Activated B cell treated with CpG ODN at 0.5 μM for 24 hours (primary cell): ENCODE measurements at regions not wholly inside any gene's neighbourhood (a gene's known extent, or its start where the extent isn't known, plus 50 kb on each side); places are given as distances from the start of the nearest gene placed in this dataset.

ENCODE experiments used
- ATAC-seq: fragments of 200-7000 bp; cut with Tn5 transposase; one replicate; pipeline ENCODE4 v1.10.0; 2021; ENCODE audit warnings: low read depth, mild to moderate bottlenecking, moderate library complexity
- CTCF ChIA-PET: fragments of 350-600 bp; sonication (Branson Sonifier 250); formaldehyde crosslinking; loops from one replicate; lab custom pipeline; 2021; ENCODE audit warnings: antibody characterized with exemption; lab: Charles Lee
- POLR2A ChIA-PET: fragments of 350-600 bp; sonication (Branson Sonifier 250); formaldehyde crosslinking; loops from one replicate; lab custom pipeline; 2021; ENCODE audit warnings: antibody characterized with exemption; lab: Charles Lee
- DNase-seq: peaks from one replicate; pipeline ENCODE4 v3.0.0; 2022
- H3K27ac Mint-ChIP-seq: one replicate; pipeline ENCODE4 v1.8.0; 2020; ENCODE audit warnings: mixed read lengths
- H3K27me3 Mint-ChIP-seq: one replicate; pipeline ENCODE4 v1.8.0; 2021; ENCODE audit warnings: mixed read lengths
- H3K36me3 Mint-ChIP-seq: one replicate; pipeline ENCODE4 v1.8.0; 2021; ENCODE audit warnings: low read depth, mixed read lengths
- H3K4me1 Mint-ChIP-seq: one replicate; pipeline ENCODE4 v1.8.0; 2021; ENCODE audit warnings: mixed read lengths
- H3K4me3 Mint-ChIP-seq: one replicate; pipeline ENCODE4 v1.8.0; 2020; ENCODE audit warnings: mild to moderate bottlenecking, mixed read lengths
- H3K9me3 Mint-ChIP-seq: one replicate; pipeline ENCODE4 v1.8.0; 2020; ENCODE audit warnings: mixed read lengths
- intact Hi-C: fragments of 100-400 bp; cut with micrococcal nuclease; formaldehyde crosslinking; loops from one replicate; pipeline ENCODE4 v1.15.1; 2024
- TF ChIP-seq, protein P1 (sequence below): fragments of 200-600 bp; IDR thresholded peaks from one replicate; pipeline ENCODE4 v1.8.0; 2022; ENCODE audit warnings: antibody characterized with exemption, mild to moderate bottlenecking

DNA sequence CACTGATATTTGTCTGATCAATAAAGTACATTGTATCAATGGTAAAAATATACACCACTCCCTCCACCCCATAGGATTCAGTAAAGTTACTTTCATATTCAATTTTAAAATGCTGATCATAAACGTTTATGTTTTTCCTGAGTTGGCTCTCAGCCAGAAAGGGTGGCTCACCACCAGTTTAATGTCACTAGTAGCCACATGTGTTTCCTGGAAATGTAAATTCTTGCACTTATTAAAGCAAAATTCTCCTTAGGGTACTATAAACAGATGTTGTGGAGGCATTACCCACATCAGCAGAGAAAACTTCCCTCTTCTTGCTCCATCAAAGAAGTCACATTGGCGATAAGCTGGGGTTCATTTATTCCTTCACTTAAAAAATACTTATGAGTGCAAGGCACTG lies 210.3 kb downstream of the SREK1 start:
- Mint-ChIP-seq H3K9me3 (no peaks in the 10 kb centered on the region), H3K4me3 (no peak overlapping the region), H3K36me3 (no peaks in the 10 kb centered on the region), H3K27me3 (peaks cover 6% of the 10 kb centered on the region), H3K4me1 (no peaks in the 10 kb centered on the region), H3K27ac (no peak overlapping the region)
- intact Hi-C loops: no loop called here
- DNase-seq (no peak), ATAC-seq (no peak)
- ChIA-PET CTCF (no interaction called here), POLR2A (no interaction called here)
- TF ChIP-seq, protein P1, sequence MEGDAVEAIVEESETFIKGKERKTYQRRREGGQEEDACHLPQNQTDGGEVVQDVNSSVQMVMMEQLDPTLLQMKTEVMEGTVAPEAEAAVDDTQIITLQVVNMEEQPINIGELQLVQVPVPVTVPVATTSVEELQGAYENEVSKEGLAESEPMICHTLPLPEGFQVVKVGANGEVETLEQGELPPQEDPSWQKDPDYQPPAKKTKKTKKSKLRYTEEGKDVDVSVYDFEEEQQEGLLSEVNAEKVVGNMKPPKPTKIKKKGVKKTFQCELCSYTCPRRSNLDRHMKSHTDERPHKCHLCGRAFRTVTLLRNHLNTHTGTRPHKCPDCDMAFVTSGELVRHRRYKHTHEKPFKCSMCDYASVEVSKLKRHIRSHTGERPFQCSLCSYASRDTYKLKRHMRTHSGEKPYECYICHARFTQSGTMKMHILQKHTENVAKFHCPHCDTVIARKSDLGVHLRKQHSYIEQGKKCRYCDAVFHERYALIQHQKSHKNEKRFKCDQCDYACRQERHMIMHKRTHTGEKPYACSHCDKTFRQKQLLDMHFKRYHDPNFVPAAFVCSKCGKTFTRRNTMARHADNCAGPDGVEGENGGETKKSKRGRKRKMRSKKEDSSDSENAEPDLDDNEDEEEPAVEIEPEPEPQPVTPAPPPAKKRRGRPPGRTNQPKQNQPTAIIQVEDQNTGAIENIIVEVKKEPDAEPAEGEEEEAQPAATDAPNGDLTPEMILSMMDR: no peak

DNA sequence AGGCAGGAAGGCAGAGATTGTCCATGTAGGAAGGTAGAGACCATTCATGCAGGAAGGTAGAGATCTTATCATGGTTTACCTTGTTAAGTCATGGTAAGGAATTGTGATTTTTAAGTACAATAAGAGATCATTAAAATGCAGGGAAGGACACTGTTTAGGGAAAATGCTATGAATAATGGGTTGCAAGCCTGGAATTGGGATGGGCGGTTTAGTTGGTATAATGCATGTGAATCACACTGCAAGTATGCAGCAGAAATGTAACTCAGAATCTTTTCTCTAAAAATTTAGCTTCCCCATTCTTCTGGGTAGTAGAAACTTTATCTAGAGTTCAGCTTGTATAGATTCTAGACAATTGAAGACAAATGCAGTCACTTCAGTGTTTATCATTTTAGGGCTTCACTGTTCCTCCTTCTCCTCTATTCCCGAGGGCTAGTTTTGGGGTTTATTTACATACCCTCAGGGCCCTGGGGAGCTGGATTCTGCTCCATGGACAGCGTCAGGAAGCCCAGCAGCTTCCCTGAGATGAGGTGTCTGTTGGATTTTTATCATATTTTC lies 212.0 kb downstream of the SREK1 start:
- CTCF ChIA-PET: no interaction called here
- ATAC-seq (no peak), DNase-seq (no peak)
- H3K27me3 Mint-ChIP-seq: peaks cover 6% of the 10 kb centered on the region
- intact Hi-C loops: no loop called here
- POLR2A ChIA-PET: no interaction called here
- H3K27ac Mint-ChIP-seq: no peak overlapping the region
- TF ChIP-seq, protein P1: no peak
- H3K36me3 Mint-ChIP-seq: no peaks in the 10 kb centered on the region
- no peak overlapping the region for H3K4me3 Mint-ChIP-seq
- H3K9me3 Mint-ChIP-seq: no peaks in the 10 kb centered on the region
- no peaks in the 10 kb centered on the region for H3K4me1 Mint-ChIP-seq

DNA sequence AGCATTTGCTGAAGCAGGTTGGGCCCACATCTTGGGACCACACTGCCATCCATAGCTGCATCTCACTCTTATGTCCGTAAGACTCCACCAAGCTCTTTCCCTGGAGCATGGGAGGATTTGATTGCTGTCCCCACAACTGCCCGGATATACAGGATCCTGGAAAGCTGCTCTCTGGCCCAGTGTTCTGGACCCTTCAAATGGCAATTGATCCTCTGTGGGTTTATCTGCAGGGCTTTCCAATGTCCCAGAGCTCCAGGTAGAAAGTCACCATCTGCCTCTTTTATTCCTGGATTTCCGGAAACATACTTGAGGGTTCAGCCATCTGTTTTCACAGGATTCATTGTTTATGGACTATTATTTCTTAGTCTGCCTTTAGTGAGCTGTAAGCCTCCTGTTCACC lies 214.6 kb downstream of the SREK1 start:
- CTCF ChIA-PET: no interaction called here
- H3K4me3 Mint-ChIP-seq: no peak overlapping the region
- no peak overlapping the region for H3K27ac Mint-ChIP-seq
- TF ChIP-seq, protein P1: no peak
- H3K36me3 Mint-ChIP-seq: no peaks in the 10 kb centered on the region
- H3K9me3 Mint-ChIP-seq: no peaks in the 10 kb centered on the region
- POLR2A ChIA-PET: no interaction called here
- no peaks in the 10 kb centered on the region for H3K4me1 Mint-ChIP-seq
- DNase-seq (no peak), ATAC-seq (no peak)
- peaks cover 11% of the 10 kb centered on the region for H3K27me3 Mint-ChIP-seq
- intact Hi-C loops: no loop called here

DNA sequence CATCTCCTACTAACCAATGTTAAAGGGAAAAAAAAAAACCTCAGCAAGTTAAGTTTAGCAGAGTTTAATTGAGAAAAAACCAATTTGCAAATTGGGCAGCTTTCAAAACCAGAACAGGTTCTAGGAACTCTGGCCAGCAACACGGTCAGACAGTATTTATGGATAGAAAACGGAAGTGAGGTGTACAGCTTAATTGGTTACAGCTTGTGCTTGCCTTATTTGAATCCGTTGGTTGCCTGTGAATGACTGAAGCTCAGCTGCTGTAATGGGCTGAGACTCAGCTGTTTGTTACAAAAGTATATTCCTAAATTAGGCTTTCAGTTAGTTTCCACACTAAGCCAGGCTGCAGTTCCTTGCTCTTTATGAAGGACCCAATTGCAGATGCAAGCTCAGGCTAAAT lies 217.0 kb downstream of the SREK1 start:
- ChIA-PET CTCF (no interaction called here), POLR2A (no interaction called here)
- H3K4me3 Mint-ChIP-seq: no peak overlapping the region
- ATAC-seq (no peak), DNase-seq (no peak)
- H3K27ac Mint-ChIP-seq: no peak overlapping the region
- H3K36me3 Mint-ChIP-seq: no peaks in the 10 kb centered on the region
- no peaks in the 10 kb centered on the region for H3K9me3 Mint-ChIP-seq
- TF ChIP-seq, protein P1: no peak
- intact Hi-C loops: no loop called here
- H3K4me1 Mint-ChIP-seq: no peaks in the 10 kb centered on the region
- peaks cover 8% of the 10 kb centered on the region for H3K27me3 Mint-ChIP-seq

DNA sequence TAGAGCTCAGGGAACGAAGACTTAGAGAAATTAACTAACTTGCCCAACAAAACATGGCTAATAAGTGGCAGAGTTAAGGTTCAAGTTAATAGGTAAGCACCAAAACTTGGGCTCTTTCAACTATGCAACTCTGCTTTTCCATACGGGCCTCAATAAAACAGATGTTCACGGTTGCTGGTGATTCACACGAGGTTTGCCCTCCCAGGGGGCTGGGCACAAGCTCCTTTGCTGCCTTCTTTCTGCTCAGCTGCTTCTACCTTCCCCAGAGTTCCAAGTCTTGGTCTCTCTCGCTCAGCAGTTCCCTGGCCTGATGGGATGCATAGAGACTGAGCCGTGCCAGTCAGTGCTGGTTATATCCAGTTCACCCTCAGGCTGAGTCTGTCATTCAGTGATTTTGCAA lies 217.9 kb downstream of the SREK1 start:
- TF ChIP-seq, protein P1: no peak
- no peaks in the 10 kb centered on the region for H3K36me3 Mint-ChIP-seq
- peaks cover 8% of the 10 kb centered on the region for H3K27me3 Mint-ChIP-seq
- CTCF ChIA-PET: no interaction called here
- no peak for DNase-seq
- H3K4me1 Mint-ChIP-seq: no peaks in the 10 kb centered on the region
- ATAC-seq: no peak
- no peaks in the 10 kb centered on the region for H3K9me3 Mint-ChIP-seq
- H3K27ac Mint-ChIP-seq: no peak overlapping the region
- intact Hi-C loops: no loop called here
- no peak overlapping the region for H3K4me3 Mint-ChIP-seq
- POLR2A ChIA-PET: no interaction called here
